T47D (cell line): ENCODE measurements at regions not wholly inside any gene's neighbourhood (a gene's known extent, or its start where the extent isn't known, plus 50 kb on each side); places are given as distances from the start of the nearest gene placed in this dataset.

Experiments
- DNase-seq, 2 experiments: peaks; one replicate each; pipeline versions ENCODE4 v3.0.0 to v3.0.0-alpha.2; 2011 to 2012; ENCODE audit warnings: low read depth in 1 of 2, low spot score in 1 of 2
- JUND ChIP-seq: IDR thresholded peaks from 2 replicates; pipeline ENCODE4 v1.6.1; 2012; ENCODE audit warnings: low read depth
- in situ Hi-C: cut with HindIII; loops from 2 replicates; pipeline ENCODE4 v1.10.0; 2016; ENCODE audit warnings: low sequenced_read_pairs, low pct_unique_long_range_greater_than_20kb

DNA sequence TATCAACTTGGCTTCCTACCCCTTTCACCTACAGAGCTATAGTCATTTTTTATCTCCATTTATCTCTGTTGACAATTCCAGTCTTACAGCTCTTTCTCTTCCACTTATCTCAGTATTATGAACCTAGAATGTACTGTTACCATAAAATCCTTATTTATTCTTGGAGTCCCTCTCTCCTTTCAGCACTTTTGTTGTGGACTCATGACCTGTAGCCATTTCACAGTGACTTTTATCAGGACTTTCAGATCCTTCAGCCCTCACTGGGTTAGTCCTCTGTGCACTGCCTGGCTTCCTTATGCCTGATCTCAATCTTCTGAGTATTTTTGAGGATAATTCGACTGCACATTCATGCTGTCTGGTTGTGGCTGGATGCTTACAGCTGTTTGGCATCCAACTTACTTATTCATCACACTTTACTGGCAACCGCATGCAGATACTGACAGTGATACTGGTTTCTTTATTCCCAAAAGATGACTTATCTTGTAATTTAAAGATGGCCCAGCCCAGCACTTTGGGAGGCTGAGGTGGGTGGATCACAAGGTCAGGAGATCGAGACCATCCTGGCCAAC, 293.3 kb downstream of the MAN2A1 start:
- in situ Hi-C loops = no loop called here
- DNase-seq = no peak
- no peak for TF ChIP-seq JUND

DNA sequence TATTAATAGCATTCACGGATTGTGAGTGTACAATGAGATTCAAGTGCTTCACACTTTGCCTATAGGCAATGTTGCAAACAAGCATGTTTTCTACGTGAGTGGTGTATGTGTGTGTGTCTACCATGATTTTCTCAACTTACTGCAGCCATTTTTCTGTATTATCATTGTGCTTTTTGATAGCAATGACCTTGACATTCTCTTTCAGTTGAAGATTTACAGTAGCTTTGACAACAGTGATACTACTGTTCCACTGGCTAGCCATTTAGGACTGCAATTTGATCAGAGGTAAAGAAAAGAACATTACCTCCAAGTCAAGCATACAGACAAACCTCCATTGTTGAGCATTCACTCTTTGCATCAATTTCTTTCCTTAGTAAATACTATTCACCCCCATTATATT, 297.0 kb downstream of the MAN2A1 start:
- DNase-seq = no peak
- TF ChIP-seq JUND = no peak
- in situ Hi-C loops = no loop called here

DNA sequence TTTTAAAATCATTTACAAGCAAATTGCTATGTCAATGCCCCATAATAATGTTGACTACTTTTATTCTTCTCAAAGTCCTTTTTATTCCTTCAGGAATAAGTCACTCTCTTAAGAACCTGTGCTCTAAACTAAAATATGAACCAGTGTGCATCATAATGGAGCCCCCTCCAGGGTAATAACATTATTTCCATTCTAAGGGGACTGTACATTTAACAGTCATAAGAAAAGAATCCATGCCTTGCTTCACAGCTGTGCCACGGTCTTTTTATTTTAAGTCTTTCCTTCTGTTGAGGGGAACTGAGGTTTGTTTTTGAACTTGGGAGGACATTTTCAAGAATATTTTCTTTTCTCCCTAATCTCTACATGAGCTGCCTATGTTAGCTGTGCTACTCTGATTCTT, 297.6 kb downstream of the MAN2A1 start:
- TF ChIP-seq JUND = no peak
- no peak for DNase-seq
- in situ Hi-C loops = no loop called here

DNA sequence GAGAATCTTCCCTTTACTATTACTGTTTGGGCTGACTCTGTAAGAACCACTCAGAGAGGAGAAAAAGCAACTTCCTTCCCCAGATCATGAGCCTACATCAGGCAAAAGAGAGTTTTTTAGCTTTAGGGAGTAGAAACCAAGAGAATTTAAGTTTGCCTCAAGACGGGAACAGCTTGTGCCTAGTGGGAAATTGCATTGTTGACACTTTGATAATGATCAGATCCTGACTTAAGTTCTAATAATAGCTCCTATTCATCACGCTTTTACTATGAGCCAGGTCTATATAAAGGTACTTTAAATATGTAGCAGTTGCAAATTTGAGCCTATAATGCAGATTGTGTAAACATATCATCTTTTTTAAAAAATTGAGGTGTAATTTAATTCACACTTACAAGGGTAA, 298.2 kb downstream of the MAN2A1 start:
- TF ChIP-seq JUND = no peak
- in situ Hi-C loops = no loop called here

DNA sequence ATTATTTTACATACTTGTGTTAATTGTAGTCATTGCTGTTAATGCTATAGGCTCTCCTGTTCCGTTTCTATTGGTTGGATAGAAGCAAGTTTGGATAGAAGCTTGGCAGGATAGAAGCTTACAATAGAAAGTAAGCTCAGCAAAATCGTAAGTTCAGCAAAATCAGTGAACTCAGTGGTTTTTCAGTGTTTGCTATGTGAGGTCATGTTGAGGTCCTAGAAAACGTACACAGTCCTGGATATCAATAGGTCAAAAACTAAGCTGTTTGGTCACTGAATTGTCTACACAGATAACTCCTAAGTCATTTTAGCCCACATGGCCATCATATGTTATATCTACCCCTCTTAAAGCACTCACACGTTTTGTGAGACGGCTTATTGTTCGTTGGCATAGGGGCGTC, 299.4 kb downstream of the MAN2A1 start:
- DNase-seq = no peak
- in situ Hi-C loops = no loop called here
- TF ChIP-seq JUND = no peak

More for the DNA sequence above, 298.2 kb downstream of the MAN2A1 start:
- DNase-seq = peak in 1 of 2 experiments; percentile 43

DNA sequence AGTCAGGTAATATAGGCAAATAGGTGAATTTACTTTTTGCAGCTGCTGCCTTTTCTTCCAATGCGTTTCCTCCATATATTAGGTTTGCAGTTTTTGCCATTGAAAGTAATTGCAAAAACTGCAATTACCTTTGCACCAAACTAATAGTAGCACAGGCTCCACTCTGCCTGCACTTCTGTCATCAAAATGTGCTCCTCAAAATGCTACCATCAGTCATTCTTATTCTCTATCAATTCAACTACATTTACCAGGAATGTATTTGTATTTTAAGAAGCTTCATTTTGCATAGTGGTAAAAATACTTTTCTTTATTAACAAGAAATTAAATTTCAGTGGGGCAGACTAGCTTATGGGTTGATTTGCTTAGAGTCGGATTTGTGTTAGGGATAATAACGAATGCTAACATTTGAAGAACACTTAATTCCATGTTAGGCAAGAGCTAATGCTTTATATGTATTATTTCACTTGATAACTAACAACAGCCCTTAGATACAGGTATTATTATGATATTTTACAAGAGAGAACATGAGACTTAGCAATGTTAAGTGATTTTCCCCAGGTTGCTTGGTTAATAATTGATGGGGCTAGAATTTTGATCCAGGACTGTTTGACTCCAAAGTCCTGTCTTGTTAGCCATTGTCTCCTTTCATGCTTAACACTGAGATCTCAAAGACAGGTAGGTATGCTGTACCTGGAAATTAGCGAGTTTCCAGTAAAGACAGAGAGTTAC, 300.4 kb downstream of the MAN2A1 start:
- no peak for DNase-seq
- TF ChIP-seq JUND = no peak
- in situ Hi-C loops = no loop called here

DNA sequence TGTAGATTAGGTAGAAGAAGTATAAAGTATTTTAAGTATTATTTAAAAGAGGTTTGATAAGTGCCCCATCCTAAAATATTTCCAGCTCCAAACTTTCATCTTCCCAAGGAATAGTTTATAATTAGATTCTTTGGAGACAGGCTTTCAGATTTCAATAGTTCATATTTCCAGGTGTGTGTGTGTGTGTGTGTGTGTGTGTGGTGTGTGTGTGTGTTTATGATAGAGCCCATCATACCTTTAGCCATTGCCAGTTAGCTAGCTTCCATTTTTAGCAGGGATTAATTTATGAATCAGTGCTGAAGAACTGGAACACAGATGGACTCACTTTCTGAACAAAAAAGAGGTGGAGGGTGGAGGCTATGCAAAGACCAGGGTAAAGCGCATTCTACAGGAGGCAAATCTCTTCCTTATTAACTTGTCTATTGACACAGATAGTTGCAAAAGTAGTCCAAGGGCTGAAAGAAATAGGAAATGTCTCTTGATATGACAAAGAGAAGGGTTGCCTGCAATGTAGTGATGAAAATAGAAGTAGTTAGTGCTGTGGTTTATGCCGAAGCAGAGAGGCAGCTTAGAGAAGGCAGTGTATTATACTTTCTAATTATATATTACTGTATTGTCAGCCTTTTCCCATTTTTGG, 301.1 kb downstream of the MAN2A1 start:
- in situ Hi-C loops = no loop called here
- DNase-seq = no peak
- TF ChIP-seq JUND = no peak

DNA sequence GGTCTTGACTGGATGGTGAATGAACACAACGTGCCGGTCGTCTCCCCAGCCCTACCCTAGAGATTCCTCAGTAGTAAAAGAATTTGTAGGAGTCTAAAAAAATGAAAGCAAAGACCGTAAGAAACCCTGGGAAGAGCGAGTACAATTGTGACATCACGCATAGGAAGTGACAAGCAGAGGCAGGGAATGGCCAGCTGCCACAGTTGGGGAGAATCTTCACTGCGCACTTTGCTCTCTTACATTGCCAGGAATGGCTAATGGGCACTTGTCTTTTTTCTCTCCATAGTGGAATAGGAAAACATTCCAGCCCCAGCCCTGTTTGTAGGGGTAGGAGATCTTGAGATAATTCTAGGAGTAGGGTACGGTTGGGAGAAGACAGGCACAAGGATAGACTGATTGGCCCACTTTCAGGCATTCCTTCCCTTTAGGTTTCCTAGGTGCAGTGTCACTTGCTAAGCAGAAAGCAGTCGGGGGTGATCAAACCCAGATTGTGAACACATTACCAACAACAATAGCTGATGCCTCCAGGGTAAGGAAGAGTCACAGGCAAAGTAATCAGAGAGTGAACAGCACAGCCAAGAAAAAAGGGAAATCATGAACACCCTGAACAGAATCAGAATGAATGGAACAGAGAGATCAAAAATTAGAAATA, 302.7 kb downstream of the MAN2A1 start:
- in situ Hi-C loops = no loop called here
- DNase-seq = peak in 1 of 2 experiments; percentile 65
- TF ChIP-seq JUND = no peak

DNA sequence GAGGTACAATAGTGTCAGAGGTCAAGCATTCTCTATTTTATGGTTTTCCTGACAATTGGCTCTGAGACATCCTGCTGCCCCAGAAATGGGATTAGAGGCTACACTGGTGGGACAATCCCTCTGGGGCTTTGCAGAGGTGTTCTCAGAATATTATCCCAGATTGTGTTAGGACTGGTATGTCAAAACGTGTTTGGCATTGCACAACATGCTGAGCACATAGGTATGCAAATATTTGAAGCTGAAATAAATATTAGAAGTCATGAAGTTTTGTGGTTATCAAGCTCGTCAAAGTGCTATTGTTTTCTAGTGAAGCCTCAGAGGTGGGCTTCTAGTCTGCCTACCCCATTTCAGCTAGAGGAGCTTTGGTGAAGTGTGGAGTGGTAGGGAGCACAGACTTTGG, 304.4 kb downstream of the MAN2A1 start:
- in situ Hi-C loops = no loop called here
- TF ChIP-seq JUND = no peak
- no peak for DNase-seq

DNA sequence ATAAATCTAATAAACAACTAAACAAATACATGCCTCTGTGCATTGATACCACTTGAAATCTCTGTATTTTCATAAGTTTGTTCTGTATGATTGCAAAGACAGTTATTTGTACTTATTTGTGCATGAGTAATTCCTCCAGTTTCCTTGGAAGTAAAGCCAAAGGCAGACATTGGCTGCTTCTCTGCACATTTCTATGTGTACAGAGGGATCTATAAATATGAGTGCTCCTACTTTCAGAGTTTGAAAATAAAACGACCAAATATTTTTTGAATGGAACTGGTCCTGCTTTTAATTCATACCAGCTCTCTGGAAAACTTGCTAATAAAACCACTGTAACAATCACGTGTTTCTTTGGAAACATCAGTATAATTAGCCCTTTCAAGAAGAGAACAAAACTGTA, 306.5 kb downstream of the MAN2A1 start:
- in situ Hi-C loops = no loop called here
- TF ChIP-seq JUND = no peak
- DNase-seq = no peak

DNA sequence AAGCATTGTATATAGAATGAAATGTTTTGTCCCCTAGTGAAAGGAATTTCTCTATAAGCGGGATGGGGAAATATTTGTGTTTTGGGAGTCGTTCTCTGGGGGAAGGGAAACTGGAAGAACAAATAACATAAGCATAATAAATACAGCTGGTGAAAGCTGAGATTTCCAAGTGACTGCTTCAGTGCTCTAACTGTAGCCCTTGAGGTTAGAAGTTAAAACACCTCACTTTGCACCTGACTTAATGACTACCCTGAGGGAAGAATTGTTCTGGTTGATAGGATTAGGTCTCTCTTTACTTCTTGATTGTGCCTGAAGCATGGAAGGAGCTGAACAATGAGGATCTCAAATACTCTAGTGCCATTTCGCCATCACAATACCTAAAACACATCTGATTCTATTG, 307.4 kb downstream of the MAN2A1 start:
- TF ChIP-seq JUND = no peak
- in situ Hi-C loops = no loop called here

DNA sequence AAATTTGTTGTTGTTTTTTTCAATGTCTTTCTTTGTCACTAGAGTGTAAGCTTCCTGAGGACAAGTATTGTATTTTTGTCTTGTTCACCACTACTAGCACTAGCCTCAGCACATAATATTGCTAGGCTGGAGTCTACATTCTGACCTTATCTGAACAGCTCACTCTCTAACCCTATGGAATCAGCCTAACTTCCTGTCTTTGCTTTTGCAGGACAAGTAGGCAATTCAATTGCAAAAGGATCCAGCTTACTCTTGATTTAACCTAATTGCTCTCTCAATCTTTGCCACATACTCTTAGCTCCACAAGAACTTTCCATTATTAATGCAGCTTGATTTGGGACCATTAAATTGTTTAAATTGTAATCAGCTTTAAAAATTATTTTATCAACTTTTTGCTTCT, 308.5 kb downstream of the MAN2A1 start:
- DNase-seq = no peak
- in situ Hi-C loops = no loop called here
- TF ChIP-seq JUND = no peak

More for the DNA sequence above, 307.4 kb downstream of the MAN2A1 start:
- DNase-seq = peak in 1 of 2 experiments; percentile 82

DNA sequence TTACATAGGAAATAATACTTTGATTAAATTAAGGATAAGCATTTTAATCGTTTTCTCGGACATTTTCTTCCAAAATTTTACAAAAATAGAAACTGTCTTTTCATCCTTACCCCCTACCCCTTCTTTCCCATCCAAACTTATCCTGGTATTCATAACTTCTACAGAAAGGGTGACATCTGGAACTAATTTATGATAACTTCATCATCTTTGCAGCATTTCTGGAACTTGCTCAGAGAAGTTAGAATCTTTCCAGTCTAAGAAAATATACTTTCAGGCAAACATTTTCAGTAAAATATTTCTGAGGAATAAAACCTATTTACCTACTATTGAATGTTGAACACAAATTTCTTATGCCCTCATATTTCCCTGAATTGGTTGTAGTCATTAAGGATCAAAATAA, 309.0 kb downstream of the MAN2A1 start:
- in situ Hi-C loops = no loop called here
- no peak for TF ChIP-seq JUND
- no peak for DNase-seq
